Osteoblast (primary cell): ENCODE measurements at regions not wholly inside any gene's neighbourhood (a gene's known extent, or its start where the extent isn't known, plus 50 kb on each side); places are given as distances from the start of the nearest gene placed in this dataset.

Source experiments
- DNase-seq: peaks from one replicate; pipeline ENCODE4 v3.0.0; 2011; ENCODE audit warnings: low spot score, mixed read lengths; ENCODE audit not compliant: insufficient read length; ENCODE audit errors: missing footprints
- H2AFZ ChIP-seq: 2 replicates; pipeline ENCODE4 v1.6.0; 2011; ENCODE audit warnings: mild to moderate bottlenecking, low read length
- H3K27ac ChIP-seq: 2 replicates; pipeline ENCODE4 v1.5.1; 2011; ENCODE audit warnings: mild to moderate bottlenecking, low read depth, low read length, moderate library complexity
- H3K27me3 ChIP-seq: 2 replicates; pipeline ENCODE4 v1.6.0; 2012; ENCODE audit warnings: mild to moderate bottlenecking, control low read depth, inconsistent platforms, low read length, moderate library complexity; ENCODE audit not compliant: insufficient read depth
- H3K36me3 ChIP-seq: 2 replicates; pipeline ENCODE4 v1.5.1; 2011; ENCODE audit warnings: mild to moderate bottlenecking, low read length, control low read depth, moderate library complexity; ENCODE audit not compliant: insufficient read depth
- H3K4me1 ChIP-seq: 2 replicates; pipeline ENCODE4 v1.5.1; 2011; ENCODE audit warnings: mild to moderate bottlenecking, low read length, control low read depth, moderate library complexity; ENCODE audit not compliant: insufficient read depth
- H3K4me2 ChIP-seq: 2 replicates; pipeline ENCODE4 v1.6.0; 2011; ENCODE audit warnings: mild to moderate bottlenecking, low read length; ENCODE audit not compliant: insufficient read depth
- H3K4me3 ChIP-seq: fragments of 200-600 bp; sonication (generic); 3 replicates; pipeline ENCODE4 v1.5.1; 2012; ENCODE audit warnings: mild to moderate bottlenecking, low read length, inconsistent platforms; ENCODE audit not compliant: insufficient read depth
- H3K79me2 ChIP-seq: 2 replicates; pipeline ENCODE4 v1.6.0; 2012; ENCODE audit warnings: mild to moderate bottlenecking, low read length, control low read depth, inconsistent platforms; ENCODE audit not compliant: insufficient read depth
- H3K9me3 ChIP-seq: 2 replicates; pipeline ENCODE4 v1.5.1; 2011; ENCODE audit warnings: low read depth, low read length, control low read depth
- H4K20me1 ChIP-seq: 2 replicates; pipeline ENCODE4 v1.6.0; 2012; ENCODE audit warnings: mild to moderate bottlenecking, low read length, control low read depth; ENCODE audit not compliant: insufficient read depth
- TF ChIP-seq, protein P1 (sequence below): IDR thresholded peaks from 2 replicates; pipeline ENCODE4 v1.5.1; 2011; ENCODE audit warnings: mild to moderate bottlenecking, low read depth, low read length, moderate library complexity; ENCODE audit errors: extremely low read depth

DNA sequence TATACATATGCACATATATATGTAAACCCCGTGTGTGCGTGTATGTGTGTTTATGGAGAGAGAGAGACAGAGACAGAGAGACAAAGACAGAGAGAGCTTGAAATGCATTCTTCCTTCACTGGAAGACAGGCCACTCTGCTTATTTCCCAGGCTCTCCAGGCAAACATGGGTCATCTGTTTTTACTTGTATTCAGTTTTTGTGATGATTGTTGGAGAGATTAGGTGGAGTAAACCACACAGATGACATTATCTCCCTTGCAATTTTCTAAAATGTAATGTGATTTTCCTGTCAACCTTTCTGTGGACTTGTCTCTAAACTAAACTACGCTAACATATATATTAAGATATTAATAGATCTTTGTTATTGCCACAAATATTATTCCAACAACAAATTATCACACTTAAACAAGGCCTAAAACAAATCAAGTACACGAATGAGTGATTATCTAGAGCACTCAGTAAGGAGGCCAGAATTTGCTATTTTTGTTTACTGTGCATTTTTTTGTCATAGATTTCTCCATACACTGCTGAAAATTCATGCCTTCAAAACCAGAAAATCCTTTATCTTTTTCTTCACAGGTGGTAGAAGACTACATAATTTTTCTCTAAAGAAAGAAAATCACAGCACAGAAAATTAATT is 251.8 kb upstream of the SLIT2 start:
- H3K36me3 ChIP-seq = no peaks in the 10 kb centered on the region

DNA sequence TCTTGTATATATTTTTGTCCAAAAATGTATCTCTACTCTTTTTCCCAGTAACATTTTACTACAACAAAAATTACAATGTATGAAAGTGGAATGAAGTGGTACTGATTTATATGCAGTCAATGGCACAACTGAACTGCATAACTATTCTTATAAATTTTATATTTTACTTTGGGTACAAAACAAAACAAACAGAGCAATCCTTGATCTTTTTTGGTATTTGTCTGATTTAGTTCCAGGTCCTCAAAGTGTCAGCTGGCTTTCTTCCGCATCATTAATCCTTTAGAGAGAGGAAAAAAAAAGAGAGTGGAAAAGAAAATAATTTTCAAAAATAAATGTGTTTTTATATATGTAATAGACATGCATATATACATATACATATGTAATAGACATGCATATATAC is 252.4 kb upstream of the SLIT2 start:
- Histone ChIP-seq H3K4me3 (no peak overlapping the region), H3K9me3 (no peaks in the 10 kb centered on the region), H3K36me3 (no peaks in the 10 kb centered on the region), H3K4me2 (no peak overlapping the region), H3K4me1 (no peaks in the 10 kb centered on the region), H2AFZ (no peak overlapping the region), H3K27ac (no peak overlapping the region), H3K79me2 (no peaks in the 10 kb centered on the region), H3K27me3 (no peaks in the 10 kb centered on the region), H4K20me1 (no peaks in the 10 kb centered on the region)
- TF ChIP-seq, protein P1, sequence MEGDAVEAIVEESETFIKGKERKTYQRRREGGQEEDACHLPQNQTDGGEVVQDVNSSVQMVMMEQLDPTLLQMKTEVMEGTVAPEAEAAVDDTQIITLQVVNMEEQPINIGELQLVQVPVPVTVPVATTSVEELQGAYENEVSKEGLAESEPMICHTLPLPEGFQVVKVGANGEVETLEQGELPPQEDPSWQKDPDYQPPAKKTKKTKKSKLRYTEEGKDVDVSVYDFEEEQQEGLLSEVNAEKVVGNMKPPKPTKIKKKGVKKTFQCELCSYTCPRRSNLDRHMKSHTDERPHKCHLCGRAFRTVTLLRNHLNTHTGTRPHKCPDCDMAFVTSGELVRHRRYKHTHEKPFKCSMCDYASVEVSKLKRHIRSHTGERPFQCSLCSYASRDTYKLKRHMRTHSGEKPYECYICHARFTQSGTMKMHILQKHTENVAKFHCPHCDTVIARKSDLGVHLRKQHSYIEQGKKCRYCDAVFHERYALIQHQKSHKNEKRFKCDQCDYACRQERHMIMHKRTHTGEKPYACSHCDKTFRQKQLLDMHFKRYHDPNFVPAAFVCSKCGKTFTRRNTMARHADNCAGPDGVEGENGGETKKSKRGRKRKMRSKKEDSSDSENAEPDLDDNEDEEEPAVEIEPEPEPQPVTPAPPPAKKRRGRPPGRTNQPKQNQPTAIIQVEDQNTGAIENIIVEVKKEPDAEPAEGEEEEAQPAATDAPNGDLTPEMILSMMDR = no peak
- DNase-seq = no peak

More for the DNA sequence above, 251.8 kb upstream of the SLIT2 start:
- TF ChIP-seq, protein P1 = no peak
- Histone ChIP-seq H3K4me2 (no peak overlapping the region), H2AFZ (no peak overlapping the region), H3K9me3 (no peaks in the 10 kb centered on the region), H3K27ac (no peak overlapping the region), H3K27me3 (no peaks in the 10 kb centered on the region), H4K20me1 (no peaks in the 10 kb centered on the region), H3K4me1 (no peaks in the 10 kb centered on the region), H3K4me3 (no peak overlapping the region), H3K79me2 (no peaks in the 10 kb centered on the region)
- no peak for DNase-seq

DNA sequence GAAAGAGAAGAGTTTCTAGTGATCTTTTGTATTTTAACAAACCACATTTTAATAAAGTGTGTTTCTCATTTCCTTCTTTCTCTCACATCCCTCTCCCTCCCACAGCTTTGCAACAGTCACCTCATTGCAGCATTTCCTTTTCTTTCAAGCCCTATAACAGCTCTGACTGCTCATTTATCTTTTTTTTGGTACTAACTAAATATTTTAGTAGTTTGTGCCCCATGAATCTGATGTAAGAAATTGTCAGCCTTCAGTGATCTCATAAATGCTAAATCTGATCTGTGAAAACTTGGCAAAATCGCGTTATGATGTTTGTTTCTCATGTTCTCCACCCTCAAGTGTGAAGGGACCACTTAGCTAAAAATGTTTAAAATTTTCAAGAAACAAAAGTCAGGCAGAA is 258.5 kb upstream of the SLIT2 start:
- H3K9me3 ChIP-seq = no peaks in the 10 kb centered on the region
- TF ChIP-seq, protein P1 = no peak
- no peaks in the 10 kb centered on the region for H3K27me3 ChIP-seq
- no peak for DNase-seq
- peak overlapping the region; percentile 76 for H2AFZ ChIP-seq
- no peak overlapping the region for H3K4me3 ChIP-seq
- peak overlapping the region; percentile 10 for H3K4me2 ChIP-seq
- H3K4me1 ChIP-seq = peaks cover 10% of the 10 kb centered on the region
- H3K36me3 ChIP-seq = no peaks in the 10 kb centered on the region
- H3K27ac ChIP-seq = peak overlapping the region; percentile 28
- H4K20me1 ChIP-seq = no peaks in the 10 kb centered on the region
- no peaks in the 10 kb centered on the region for H3K79me2 ChIP-seq

DNA sequence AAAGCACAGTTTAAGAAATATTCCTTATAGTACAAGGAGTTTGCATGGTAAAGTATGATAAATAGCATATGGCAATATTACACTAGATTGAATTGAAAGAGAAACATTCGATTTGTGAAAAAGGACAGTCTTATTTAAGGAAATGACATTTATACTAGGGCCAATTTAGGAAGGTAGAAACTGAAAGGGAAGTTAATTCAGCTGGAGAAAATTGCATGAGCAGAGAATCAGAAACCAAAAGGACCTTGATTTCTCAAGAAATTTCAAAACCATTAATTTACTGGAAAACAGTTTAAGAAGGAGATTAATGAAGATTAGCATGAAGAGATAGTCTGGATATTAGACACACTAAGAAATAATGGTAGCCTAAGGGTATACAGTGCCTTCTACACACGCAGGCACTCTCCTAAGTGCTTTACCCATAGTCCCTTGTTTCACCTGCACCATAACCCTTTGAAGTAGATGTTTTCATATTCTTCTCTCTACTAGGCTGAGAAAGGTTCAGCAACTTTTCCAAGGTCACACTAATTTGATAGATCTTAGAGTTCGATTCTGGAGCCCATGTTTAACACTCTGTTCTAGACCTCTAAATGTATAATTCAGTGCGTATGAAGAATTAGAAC is 259.1 kb upstream of the SLIT2 start:
- Histone ChIP-seq H3K4me3 (no peak overlapping the region), H3K9me3 (no peaks in the 10 kb centered on the region), H3K27ac (no peak overlapping the region), H3K4me2 (no peak overlapping the region), H2AFZ (peak overlapping the region; percentile 76), H3K4me1 (peaks cover 16% of the 10 kb centered on the region), H3K79me2 (no peaks in the 10 kb centered on the region), H3K36me3 (no peaks in the 10 kb centered on the region), H4K20me1 (no peaks in the 10 kb centered on the region), H3K27me3 (no peaks in the 10 kb centered on the region)
- DNase-seq = no peak
- TF ChIP-seq, protein P1 = no peak
